Thyroid gland (tissue), 4 donors: ENCODE measurements at regions not wholly inside any gene's neighbourhood (a gene's known extent, or its start where the extent isn't known, plus 50 kb on each side); places are given as distances from the start of the nearest gene placed in this dataset.

Source experiments
- CTCF ChIP-seq, 6 experiments: fragments of 200-600 bp in 3 of 6; fragments of 450-650 bp in 3 of 6; sonication (generic) in 3 of 6; IDR thresholded peaks; one replicate each; pipeline ENCODE4 v1.5.1; 2016 to 2019; ENCODE audit warnings: antibody characterized with exemption in 6 of 6, mild to moderate bottlenecking in 2 of 6, inconsistent platforms in 1 of 6, moderate library complexity in 1 of 6
- POLR2A ChIP-seq, 2 donors: fragments of 450-650 bp; IDR thresholded peaks; one replicate each; pipeline ENCODE4 v1.6.1; 2017; ENCODE audit warnings: antibody characterized with exemption in 2 of 2, mild to moderate bottlenecking in 2 of 2, moderate library complexity in 1 of 2

DNA sequence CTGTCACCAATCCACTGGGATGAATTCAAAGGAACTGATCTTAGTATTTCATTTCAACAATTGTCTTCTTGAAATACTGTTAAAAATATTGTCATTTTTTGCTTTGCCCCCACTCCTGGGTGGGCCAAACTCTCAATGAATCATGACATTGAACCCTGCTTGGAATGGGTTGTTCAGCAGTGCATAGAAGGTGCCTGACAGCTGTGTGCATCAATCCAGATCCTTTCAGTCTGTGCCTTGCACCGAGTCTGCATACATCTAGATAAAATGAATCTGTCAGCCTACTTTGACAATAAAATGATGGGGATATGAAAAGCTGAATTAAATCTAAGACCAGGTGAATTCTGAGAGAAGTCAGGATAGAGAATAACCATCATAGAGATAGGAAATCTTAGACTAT is 706.6 kb downstream of the CBLN2 start:
- TF ChIP-seq CTCF (IDR thresholded peaks at IDR 0.05) (no peak), POLR2A (IDR thresholded peaks at IDR 0.05) (no peak)
